OCI-LY3 (cell line): ENCODE measurements at regions not wholly inside any gene's neighbourhood (a gene's known extent, or its start where the extent isn't known, plus 50 kb on each side); places are given as distances from the start of the nearest gene placed in this dataset.

ENCODE experiments used
- H2AFZ ChIP-seq: fragments of 200-600, 300-600 bp; shearing (Covaris generic); 2 replicates; pipeline ENCODE4 v1.6.0; 2014; ENCODE audit warnings: antibody characterized with exemption, low read depth, low read length
- H3K27ac ChIP-seq: fragments of 200-600, 300-600 bp; sonication (generic); 2 replicates; pipeline ENCODE4 v1.5.1; 2014; ENCODE audit warnings: mild to moderate bottlenecking, low read length, moderate library complexity, mixed read lengths
- H3K27me3 ChIP-seq: fragments of 200-600, 300-600 bp; sonication (generic); 2 replicates; pipeline ENCODE4 v1.6.1; 2014; ENCODE audit warnings: low read depth, low read length, mixed read lengths
- H3K36me3 ChIP-seq: fragments of 200-600, 300-600 bp; sonication (generic); replicated peaks from 2 replicates; pipeline ENCODE3; 2014; ENCODE audit warnings: low read depth, low read length, mixed read lengths
- H3K4me1 ChIP-seq: fragments of 300-600, 200-600 bp; sonication (generic); 2 replicates; pipeline ENCODE4 v1.6.1; 2014; ENCODE audit warnings: low read length, mixed read lengths
- H3K4me2 ChIP-seq: fragments of 200-600, 300-600 bp; sonication (generic); 2 replicates; pipeline ENCODE4 v1.6.1; 2014; ENCODE audit warnings: low read length, mixed read lengths
- H3K4me3 ChIP-seq: fragments of 300-600, 200-600 bp; sonication (generic); 2 replicates; pipeline ENCODE4 v1.5.1; 2014; ENCODE audit warnings: antibody characterized with exemption, mild to moderate bottlenecking, low read length, moderate library complexity
- H3K79me2 ChIP-seq: fragments of 300-600, 200-600 bp; shearing (Covaris generic); 2 replicates; pipeline ENCODE4 v1.6.1; 2014; ENCODE audit warnings: mild to moderate bottlenecking, low read length, mixed read lengths
- H3K9ac ChIP-seq: fragments of 300-600, 200-600 bp; shearing (Covaris generic); 2 replicates; pipeline ENCODE4 v1.6.0; 2014; ENCODE audit warnings: mild to moderate bottlenecking, low read length, moderate library complexity
- H3K9me3 ChIP-seq: fragments of 200-600, 300-600 bp; shearing (Covaris generic); 2 replicates; pipeline ENCODE4 v1.6.1; 2014; ENCODE audit warnings: low read length, mixed read lengths; ENCODE audit not compliant: insufficient read depth
- H4K20me1 ChIP-seq: fragments of 200-600, 300-600 bp; sonication (generic); 2 replicates; pipeline ENCODE4 v1.6.1; 2016; ENCODE audit warnings: low read length, mixed read lengths; ENCODE audit not compliant: insufficient read depth
- EZH2phosphoT487 ChIP-seq: fragments of 200-600 bp; shearing (Covaris generic); IDR thresholded peaks from 2 replicates; pipeline ENCODE4 v1.6.1; 2018; ENCODE audit warnings: antibody characterized with exemption, mixed run types, low read depth
- TF ChIP-seq, protein P1 (sequence below): fragments of 200-600, 300-600 bp; sonication (generic); IDR thresholded peaks from 2 replicates; pipeline ENCODE4 v1.5.1; 2014; ENCODE audit warnings: antibody characterized with exemption, low read length, low read depth

DNA sequence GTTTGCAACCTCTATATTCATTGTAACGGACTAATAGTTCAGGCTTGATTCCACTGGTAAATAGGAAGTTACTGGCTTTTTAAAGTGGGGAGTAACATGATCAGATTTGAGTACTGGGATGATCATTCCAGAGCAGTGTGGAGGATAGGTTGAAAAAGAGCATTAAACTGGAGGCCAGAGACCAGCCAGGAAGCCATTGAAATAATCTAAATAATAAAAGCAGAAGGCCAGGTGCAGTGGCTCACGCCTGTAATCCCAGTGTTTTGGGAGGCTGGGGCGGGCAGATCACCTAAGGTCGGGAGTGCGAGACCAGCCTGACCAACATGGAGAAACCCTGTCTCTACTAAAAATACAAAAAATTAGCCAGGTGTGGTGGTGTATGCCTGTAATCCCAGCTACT, 56.0 kb upstream of the MSX2 start:
- H3K27ac ChIP-seq: no peak overlapping the region
- no peak overlapping the region for H3K9ac ChIP-seq
- no peak overlapping the region for H2AFZ ChIP-seq
- H3K27me3 ChIP-seq: peaks cover 14% of the 10 kb centered on the region; the same call in 1 of the 2 replicates
- H3K4me3 ChIP-seq: no peak overlapping the region
- no peaks in the 10 kb centered on the region for H3K9me3 ChIP-seq
- no peaks in the 10 kb centered on the region for H4K20me1 ChIP-seq
- no peak for TF ChIP-seq EZH2phosphoT487
- TF ChIP-seq, protein P1, sequence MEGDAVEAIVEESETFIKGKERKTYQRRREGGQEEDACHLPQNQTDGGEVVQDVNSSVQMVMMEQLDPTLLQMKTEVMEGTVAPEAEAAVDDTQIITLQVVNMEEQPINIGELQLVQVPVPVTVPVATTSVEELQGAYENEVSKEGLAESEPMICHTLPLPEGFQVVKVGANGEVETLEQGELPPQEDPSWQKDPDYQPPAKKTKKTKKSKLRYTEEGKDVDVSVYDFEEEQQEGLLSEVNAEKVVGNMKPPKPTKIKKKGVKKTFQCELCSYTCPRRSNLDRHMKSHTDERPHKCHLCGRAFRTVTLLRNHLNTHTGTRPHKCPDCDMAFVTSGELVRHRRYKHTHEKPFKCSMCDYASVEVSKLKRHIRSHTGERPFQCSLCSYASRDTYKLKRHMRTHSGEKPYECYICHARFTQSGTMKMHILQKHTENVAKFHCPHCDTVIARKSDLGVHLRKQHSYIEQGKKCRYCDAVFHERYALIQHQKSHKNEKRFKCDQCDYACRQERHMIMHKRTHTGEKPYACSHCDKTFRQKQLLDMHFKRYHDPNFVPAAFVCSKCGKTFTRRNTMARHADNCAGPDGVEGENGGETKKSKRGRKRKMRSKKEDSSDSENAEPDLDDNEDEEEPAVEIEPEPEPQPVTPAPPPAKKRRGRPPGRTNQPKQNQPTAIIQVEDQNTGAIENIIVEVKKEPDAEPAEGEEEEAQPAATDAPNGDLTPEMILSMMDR: no peak
- H3K79me2 ChIP-seq: no peaks in the 10 kb centered on the region
- H3K36me3 ChIP-seq: no peaks in the 10 kb centered on the region
- no peaks in the 10 kb centered on the region for H3K4me1 ChIP-seq
- no peak overlapping the region for H3K4me2 ChIP-seq
